Superior temporal gyrus (tissue), 1 donor: ENCODE measurements at regions not wholly inside any gene's neighbourhood (a gene's known extent, or its start where the extent isn't known, plus 50 kb on each side); places are given as distances from the start of the nearest gene placed in this dataset.
A peak's percentile ranks its signal among the peaks of the same experiment; 100 is the strongest.

Experiments used
- DNase-seq: peaks from one replicate; pipeline ENCODE4 v3.0.0-alpha.2; 2016; ENCODE audit errors: extremely low spot score

DNA sequence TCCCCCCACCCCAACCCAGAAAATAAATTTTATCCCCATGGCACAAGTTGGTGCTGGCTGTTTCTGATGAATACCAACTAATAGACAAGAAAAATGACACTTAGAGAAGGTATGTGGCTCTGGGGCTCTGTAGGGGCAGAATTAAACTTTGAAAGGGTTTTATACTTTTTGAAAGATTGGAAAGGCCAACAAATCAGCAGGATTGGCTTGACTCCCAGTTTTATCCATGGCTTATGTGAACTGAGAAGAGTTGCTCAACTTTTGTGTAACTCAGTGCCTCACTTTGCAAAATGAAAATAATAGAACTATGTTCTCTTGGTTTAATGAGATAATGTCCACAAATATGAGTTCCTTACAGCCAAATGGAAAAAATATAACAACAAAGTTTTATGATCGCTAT is 288.9 kb upstream of the KIF2A start:
- DNase-seq: no peak

DNA sequence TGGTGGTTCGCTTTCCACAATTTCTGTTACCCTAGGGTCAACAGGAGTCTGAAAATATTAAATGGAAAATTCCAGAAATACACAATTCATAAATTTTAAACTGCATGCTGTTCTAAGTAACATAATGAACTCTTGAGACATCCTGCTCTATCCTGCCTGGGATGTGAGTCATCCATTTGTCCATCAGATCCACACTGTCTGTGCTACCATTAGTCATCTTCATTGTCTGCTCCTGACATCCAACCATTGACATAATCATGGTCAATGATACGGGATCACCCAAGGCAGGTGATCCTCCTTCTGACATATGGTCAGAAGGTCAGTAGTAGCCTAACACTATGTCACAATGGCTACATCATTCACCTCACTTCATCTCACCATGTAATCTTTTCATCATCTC is 276.7 kb upstream of the KIF2A start:
- no peak for DNase-seq

DNA sequence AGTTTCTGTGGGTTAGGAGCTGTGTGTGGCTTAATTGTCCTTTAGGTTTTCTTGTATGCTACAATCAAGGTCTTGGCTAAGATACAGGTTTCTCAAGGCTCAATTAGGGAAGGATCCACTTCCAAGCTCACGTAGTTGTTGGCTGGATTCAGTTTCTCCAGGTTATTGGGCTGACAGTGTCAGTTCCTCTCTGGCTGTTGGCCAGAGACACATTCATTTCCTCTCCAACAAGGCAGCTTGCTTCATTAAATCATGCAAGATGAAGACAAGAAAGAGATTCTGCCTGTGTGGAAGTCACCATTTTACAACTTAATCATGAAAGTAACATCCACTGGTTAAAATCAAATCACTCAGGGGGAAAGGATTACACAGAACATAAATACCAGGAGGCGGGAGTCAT is 275.7 kb upstream of the KIF2A start:
- DNase-seq: no peak

DNA sequence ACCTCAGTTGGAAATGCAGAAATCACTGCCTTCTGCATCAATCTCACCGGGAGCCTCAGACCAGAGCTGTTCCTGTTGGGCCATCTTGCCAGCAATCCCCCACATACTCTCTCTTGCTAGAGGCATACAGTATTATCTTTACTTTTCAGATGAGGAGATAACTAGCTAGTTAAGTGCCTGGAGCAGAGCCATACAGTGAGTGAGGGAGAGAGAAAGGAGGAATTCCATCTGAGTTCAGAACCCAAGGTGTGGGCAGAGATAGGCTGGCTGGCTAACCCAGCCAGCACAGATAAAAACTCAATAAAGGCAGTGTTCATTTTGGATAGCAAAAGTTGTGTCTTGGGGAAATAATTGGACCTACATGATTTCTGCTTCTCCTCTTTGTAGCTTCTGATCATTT is 268.0 kb upstream of the KIF2A start:
- DNase-seq: no peak

GRCh38 chr5:62041156-62041756 is 264.8 kb upstream of the KIF2A start:
- DNase-seq: no peak

- DNase-seq: no peak
Observed at GRCh38 chr5:62042007-62042406, 264.0 kb upstream of the KIF2A start.

GRCh38 chr5:62043289-62044280 is 262.4 kb upstream of the KIF2A start:
- no peak for DNase-seq

DNA sequence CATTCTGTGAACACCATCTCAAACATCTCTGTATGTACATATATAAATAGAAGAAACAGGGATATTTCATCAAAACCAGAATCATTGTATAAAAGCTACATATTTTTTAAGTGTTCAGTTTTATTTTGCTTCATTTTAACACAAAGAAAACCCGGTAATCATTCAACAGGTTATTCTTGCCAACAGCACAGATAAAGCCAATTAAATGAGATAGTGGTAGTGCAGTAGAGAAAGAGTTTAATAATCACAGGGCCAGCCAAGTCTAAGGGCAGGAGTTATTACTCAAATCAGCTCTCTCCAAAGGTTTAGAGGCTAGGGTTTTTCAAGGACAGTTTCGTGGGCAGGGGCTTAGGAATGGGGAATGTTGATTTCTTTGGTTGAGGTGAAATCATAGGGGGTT is 261.0 kb upstream of the KIF2A start:
- no peak for DNase-seq

- no peak for DNase-seq
Observed at GRCh38 chr5:62046191-62046590, 259.8 kb upstream of the KIF2A start.

- no peak for DNase-seq
Observed at GRCh38 chr5:62051747-62052146, 254.3 kb upstream of the KIF2A start.

GRCh38 chr5:62059960-62060359 is 246.0 kb upstream of the KIF2A start:
- DNase-seq: no peak

GRCh38 chr5:62065050-62065449 is 241.0 kb upstream of the KIF2A start:
- DNase-seq: no peak

DNA sequence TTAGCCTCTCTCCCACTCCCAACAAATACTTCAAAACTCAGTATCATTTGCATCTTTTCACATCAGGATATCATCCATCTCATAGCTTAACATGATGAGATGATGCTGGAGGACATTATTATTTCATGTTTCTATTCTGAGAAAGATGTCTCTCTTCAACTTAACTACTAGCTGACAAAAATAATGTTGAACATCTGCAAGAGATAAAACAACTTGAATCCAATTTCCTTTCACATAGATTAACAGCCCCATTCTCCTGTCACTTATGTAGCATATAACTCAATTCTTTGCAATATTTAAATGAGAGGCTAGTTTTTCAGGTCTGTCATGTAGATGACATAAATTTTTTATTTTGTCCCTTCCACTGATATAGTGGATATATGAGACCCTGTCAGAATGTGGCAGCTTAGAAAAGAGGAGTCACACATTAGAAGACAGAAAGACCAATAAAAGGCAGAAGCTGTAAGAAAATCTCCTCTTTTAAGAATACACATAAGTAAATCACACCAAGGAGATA is 239.2 kb upstream of the KIF2A start:
- DNase-seq: no peak

DNA sequence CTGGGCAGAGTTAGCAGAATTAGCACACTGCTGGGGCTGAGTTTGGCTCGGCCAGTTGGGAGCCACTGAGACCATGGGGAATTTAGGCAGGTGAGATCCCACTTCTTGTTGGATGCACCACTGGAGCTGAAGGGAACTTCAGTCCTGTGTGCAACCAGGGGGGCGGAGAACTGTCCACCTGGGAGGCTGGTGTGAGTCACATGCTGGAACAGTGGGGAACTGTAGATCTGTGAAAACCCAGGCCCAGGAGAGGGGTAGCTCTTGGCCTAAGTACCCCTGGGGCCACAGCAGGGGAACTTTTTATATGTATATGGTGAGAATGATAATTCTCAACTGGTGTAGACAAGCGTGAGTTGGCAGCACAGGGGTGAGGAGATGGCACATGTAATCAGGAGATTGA is 237.5 kb upstream of the KIF2A start:
- no peak for DNase-seq

- no peak for DNase-seq
Observed at GRCh38 chr5:62077387-62077786, 228.6 kb upstream of the KIF2A start.

DNA sequence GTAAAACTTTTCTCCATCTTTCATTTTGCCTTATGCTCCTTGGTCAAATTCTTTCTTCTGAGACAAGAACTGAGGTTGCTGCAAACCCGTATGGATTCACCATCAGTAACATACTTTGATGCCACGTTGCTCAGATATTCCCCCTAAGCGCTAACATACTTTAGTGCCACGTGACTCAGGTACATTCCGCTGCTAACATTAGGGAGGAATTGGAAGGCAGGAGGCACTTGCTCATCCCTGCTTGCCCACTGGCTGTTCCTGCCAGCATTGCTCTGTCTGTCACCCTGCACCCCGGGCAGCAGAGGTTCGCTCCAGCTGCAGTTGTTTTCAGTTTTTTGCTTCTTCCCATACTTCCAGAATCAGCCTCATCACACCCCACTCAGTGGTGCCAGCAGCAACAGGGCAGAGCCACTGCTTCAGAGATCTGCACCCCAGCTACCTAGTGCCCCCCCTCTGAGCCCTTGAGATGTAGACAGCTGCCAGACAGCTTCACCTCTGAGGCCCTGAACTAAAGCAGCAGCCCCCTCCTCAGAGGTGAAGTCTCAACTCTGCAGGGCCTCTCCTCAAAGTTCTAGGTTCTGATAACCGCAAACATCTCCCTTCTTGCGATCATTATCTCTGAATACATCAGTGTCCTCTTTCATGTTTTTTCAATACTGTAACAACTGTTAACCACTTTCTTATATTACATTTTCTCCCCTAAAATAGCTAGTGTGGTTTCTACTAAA is 228.0 kb upstream of the KIF2A start:
- DNase-seq: no peak

- no peak for DNase-seq
Observed at GRCh38 chr5:62082370-62082801, 223.6 kb upstream of the KIF2A start.

DNA sequence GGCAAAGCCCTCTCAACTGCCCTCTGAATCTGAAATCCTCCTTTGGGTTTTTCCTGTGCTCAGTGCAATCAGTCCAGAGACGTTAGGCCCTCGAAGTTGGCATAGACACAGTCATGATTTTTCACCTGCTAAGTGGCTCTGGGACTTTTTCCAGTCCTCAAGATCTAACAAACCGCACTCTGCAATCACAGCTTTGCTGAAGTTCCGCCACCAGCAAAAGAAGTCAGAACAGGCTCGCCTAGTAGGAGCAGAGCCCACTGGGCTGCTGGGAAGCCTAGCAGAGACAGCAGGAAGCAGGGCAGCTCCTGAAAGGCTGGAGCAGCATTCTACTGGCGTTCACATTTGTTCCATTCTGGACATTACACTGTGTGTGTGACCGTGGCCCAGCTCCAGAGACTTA is 222.8 kb upstream of the KIF2A start:
- DNase-seq: no peak

GRCh38 chr5:62083661-62084060 is 222.3 kb upstream of the KIF2A start:
- DNase-seq: no peak

DNA sequence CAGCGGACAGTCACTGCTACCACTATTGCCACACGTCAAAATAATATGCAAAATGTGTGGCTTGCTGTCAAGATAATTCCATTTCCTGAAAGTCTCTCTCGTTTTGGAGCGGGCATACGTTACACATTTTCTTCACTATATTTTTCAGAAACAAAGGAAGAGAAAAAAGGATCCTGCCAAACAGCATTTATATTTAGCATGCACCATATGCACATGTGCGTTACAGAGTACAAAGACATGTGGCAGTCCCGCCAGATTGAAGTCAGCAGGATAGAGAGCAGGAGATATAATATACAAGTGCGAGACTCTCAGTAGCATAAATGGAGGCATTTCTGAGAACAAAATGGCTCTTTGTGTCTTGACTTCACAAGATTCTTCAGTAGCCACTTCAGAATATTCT is 221.6 kb upstream of the KIF2A start:
- DNase-seq: peak; percentile 61

DNA sequence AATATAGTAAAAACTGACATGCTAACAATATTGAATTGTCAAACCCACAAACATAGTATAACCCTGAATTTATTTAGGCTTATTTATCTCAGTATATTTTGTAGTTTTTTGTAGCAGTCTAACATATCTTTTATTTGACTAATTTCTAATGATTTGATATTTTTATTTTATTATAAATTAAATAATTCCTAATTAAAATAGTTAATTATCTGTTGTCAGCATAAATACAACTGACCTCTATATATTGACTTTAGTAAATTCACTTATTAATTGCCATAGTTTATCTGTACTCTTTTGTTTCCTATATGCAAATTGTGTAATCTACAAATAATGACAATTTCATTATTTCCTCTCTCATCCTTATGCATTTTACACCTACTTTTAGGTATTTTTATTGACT is 215.1 kb upstream of the KIF2A start:
- no peak for DNase-seq

GRCh38 chr5:62093411-62093810 is 212.6 kb upstream of the KIF2A start:
- DNase-seq: no peak
